GM18511 (cell line): ENCODE measurements at regions not wholly inside any gene's neighbourhood (a gene's known extent, or its start where the extent isn't known, plus 50 kb on each side); places are given as distances from the start of the nearest gene placed in this dataset.
"Not testable (repeated sequence)": the region's sequence is repeated elsewhere in the genome, so short reads cannot be mapped to it uniquely, and the experiment has no call there.

ENCODE experiments used
- ATAC-seq: cut with Tn5 transposase; IDR thresholded peaks from one replicate; pipeline ENCODE4 v1.9.1; 2021; ENCODE audit warnings: mild to moderate bottlenecking, moderate library complexity; ENCODE audit not compliant: unreplicated experiment

DNA sequence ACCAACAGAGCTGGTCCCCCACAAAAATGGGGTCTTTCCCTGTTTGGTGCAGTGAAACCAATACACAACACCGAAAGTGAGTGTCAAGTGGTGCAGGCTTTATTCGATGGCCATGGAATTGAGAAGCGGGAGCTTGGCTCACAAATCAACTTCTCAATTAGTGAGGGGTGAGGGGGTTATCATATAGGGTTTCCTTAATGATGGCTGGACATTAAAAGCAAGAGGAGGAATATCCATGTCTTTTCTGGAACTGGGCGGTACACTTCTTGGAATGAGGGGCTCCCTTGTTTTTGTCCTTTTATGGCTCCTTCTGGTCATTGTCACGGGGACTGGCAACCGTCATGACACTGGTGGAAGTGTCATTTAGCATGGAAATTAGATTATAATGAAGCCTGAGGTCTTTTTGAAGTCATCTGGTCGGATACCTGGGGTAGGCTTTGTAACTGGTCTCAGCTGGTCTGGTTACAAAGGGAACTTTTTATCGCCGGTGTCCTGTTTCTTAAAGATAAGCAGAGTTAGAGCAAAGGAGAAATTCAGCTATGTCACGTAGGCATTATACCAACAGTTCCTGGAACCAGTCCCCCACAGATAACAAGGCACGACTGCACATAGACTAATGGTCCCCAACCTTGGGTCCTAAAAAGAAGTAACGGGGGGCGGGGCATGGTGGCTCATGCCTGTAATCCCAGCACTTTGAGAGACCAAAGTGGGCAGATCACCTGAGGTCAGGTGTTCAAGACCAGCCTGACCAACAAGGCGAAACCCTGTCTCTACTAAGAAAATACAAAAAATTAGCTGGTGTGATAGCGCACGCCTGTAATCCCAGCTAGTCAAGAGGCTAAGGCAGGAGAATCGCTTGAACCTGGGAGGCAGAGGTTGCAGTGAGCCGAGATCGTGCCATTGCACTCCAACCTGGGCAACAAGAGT, 93.5 kb upstream of the NDUFV2 start:
- no peak for ATAC-seq

DNA sequence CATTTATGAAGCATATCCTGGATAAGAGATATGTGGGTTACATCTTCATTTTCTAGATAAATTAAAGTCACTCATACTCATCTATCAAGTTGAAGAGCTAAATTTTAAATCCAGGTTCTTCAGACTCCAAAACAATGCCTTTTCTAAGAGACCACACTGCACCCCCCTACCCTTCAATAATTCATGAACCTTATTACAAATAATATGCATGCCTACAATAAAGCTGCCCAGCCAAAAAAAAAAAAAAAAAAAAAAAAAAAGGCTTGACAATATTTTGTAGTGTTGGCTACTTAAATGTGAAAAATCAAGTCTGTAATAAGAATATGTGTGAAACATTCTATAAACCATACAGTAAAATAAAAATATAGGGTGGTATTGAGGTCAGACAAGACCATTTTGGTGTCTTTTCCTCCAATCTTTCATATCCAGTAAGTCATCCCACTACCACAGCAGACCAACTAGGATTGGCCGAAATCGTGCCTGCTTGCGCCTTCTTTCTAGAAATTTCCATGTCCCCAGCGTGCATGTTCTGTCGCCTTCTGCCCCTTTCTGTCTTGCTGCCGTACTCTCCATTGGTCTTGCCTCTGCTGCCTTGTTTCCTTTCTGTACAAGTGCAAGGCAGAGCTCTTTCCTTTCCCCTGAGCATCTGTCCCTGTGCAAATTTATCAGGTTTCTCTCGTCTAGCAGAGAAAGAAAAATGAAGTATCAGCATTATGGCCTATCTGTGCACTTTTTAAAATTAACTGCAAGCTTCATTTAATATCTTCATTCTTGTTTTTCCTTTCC, 92.6 kb upstream of the NDUFV2 start:
- no peak for ATAC-seq

DNA sequence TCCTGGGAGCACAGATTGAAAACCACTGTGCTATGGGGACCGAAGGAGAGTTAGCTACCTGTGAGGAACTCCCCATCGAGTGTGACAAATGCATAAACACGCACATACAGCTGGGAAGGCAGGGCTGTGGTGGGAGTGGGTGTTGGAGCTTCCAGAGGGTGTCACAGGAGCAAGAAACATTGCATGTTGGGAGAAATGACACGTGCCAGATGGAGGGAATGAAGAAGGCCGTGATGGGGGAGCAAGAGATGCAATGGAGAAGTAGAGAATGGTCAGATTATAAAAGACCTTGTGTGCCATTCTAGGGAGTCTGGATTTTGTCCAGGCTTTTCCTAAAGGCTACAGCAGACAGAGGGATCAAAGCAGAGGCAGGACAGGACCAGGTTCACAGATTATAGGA, 91.1 kb upstream of the NDUFV2 start:
- ATAC-seq, result no peak

DNA sequence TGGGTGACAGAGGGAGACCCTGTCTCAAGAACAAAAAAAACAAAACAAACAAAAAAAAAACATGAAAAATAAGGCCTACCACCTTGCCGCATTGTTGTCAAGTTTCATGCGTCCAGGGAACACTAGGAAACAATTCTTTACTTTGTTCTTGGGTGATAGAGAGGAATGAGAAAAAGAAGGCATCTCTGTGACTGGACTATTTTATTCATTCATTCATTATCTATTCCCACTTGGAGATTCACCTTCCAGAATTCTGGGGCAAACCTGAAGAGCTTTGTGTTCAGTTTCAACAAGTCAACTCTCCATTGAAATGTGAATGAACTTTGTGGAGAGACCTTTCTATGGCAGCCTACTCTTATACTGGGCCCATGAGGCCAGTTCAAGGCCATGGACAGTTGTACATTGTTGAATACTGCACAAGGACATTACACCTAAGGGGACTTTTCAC, 88.5 kb upstream of the NDUFV2 start:
- ATAC-seq, result no peak

DNA sequence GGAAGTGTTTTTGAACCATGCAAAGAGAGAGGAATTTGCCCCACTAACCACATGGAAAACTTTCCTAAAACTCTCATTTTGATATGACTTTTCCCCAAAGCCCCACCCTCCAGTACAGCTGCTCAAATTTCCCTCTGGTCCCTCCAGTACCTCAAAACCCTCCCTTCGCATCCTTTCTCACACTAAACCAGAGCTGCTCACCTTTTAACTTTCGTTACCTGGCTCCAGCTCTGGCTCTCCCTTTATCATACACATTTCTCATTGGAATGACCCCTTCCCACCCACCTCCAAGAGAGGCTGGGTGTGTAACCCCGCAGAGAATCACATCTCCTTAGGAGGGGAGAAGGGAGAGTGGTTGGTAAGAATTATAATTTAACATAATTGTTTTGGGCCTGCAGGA, 86.8 kb upstream of the NDUFV2 start:
- ATAC-seq, result no peak

DNA sequence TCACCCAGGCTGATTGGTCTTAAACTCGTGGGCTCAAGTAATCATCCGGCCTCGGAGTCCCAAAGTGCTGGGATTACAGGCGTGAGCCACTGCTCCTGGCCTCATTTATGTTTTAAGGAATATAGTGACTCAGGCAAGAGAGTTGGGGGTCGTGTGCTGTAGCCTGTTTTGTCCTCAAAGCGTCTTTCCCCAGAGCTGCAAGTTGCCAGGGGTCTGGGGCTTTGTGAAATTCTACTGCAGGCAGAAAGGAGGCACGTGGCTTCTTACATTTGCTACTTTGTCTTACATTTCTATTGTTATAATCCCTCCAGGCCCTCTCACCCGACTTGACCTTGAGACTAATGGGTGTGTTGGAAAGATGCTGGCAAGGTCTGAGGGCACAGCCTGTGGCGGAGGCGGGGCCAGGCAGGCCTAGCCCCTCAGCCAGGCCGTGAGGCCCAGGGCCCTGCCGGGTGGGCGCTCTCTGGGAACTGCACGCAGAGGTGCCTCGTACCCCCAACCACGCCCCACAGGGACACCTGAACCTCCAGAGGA, 85.8 kb upstream of the NDUFV2 start:
- ATAC-seq, result peak; percentile 50

DNA sequence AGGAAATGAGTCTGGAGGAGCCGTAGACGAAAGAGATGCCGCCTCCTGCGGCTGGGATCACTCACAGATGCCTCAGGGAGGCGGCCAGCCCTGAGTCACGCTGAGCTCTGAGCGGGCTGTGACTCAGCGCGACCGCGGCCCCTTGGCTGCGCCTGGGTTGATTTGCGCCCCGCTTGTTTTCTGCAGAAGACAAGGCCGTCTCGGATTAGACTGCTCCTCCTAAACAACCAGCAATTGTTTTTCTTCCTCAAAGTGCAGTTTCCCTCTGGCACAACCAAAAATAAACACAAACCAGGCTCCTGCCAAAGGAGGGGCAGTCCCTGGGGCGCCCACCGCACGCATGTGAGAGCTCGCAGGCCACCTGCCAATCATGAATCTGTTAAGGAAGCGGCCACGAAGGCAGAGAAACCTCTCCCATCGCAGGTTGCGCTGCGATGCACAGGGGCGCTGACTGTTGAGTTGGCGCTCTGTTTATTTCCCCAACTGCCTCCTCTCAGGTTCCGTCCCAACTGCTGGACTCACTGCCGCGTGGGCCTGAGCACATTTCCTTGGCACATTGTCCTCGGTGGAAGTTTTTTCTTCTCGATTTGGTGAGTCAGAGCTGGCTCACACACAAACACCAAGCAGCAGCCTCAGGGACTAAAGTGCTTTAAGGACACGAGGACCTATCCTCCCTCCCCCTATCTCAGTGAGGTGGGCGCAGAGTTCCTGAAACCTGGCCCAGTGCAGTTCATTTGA, 85.2 kb upstream of the NDUFV2 start:
- peak; percentile 93 for ATAC-seq

DNA sequence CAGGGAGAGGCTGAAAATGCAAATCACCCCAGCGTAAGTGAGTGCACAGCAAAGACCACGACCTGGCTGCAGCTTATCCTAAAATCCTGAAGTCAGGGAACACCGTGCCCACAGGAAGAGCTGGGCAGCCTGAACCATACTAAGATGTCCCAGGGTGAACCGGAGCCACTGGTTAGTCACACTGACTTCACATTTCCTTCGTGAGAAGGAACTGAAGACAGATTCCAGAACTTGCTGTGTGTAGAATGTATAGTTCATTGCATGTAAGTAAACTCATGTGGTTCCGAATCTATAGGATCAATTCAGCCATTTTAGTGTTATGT, 84.6 kb upstream of the NDUFV2 start:
- no peak for ATAC-seq

DNA sequence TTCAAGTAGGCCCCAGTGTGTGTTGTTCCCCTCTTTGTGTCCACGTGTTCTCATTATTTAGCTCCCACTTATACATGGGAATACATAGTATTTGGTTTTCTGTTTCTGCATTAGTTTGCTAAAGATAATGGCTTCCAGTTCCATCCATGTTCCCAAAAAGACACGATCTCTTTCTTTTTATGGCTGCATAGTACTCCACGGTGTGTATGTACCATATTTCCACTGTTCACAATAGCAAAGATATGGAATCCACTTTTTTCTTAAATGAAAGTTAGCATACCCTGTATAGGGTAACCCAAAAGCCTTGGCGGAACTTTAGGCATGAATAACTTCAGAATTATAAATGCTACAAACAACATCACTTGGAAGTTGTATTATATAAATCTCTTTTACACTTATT, 83.4 kb upstream of the NDUFV2 start:
- no peak for ATAC-seq

DNA sequence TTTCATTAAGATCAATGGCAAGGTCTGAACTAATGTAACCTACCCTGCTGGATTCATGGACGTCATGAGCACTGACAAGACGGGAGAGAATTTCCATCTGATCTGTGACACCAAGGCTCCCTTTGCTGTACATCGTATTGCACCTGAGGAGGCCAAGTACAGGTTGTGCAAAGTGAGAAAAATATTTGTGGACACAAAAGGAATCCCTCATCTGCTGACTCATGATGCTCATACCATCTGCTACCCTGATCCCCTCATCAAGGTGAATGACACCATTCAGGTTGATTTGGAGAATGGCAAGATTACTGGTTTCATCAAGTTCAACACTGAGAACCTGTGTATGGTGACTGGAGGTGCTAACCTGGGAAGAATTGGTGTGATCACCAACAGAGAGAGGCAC, 82.3 kb upstream of the NDUFV2 start:
- no peak for ATAC-seq

DNA sequence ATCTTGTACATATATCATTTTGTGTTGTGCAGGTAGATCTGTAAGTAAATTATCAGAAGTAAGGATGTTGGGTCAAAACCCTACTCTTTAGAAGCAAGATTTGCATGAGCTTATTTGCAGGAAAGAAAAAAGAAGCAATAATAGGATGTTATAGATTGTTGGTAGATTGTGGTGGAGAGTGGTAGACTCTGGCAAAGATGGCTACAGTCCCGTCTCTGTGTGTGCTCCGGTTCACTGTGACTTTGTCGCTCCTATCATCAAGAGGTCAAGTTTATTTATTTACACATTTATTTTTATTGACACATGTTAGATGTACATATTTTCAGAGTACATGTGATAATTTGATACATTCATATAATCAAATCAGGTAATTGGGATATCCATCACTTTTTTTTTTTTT, 81.0 kb upstream of the NDUFV2 start:
- ATAC-seq, result no peak

DNA sequence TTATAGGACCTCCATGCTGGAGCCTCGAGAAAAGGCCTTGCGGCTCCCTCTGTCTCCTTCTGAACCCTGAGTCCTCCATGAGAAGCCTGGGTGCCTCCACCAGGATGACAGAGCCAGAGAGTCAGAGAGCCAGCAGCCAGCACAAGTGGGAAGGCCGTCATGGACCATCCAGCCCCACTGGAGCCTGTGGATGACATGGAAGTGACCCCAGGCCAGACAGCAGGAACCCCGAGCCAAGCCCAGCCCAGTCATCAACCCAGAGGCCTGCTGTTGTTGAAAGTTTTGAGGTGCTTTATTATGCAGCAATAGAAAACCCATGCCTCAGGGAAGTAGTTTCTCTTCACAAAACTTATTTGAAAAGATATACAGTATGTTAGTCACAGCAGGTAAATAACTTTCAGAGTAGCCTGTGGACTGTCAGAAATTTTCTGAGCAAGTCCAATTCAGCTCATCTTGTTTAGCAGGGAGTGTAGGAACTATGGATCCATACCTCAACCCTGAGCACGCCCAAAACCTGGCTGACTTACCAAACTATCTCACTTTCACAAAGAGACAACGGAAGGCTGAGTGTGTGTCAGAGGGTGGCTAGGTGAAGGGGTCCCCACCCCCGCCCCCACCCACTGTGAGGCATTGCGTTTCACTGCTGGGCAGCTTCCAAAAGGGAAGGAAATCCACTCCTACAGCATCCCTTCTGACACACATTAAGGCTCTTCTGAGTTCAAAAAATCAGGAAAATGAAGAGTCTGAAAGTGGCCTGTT, 79.9 kb upstream of the NDUFV2 start:
- ATAC-seq, result no peak

DNA sequence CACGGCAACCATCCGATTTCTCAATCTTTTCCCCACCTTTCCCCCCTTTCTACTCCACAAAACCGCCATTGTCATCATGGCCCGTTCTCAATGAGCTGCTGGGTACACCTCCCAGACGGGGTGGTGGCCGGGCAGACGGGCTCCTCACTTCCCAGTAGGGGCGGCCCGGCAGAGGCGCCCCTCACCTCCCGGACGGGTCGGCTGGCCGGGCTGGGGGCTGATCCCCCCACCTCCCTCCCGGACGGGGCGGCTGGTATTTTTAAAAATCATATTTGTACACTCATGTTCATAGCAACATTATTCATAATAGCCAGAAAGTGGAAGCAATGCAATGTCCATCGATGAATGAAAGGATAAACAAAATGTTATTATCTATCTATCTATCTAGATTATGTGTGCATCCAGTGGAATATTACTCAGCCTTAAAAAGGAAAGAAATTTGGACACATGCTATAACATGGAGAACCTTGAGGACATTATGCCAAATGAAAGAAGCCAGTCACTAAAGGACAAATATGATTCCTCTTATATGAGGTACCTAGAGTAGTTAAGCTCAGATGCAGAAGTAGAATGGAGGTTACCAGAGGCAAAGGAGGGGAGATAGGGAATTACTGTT, 78.4 kb upstream of the NDUFV2 start:
- not testable (repeated sequence) for ATAC-seq

DNA sequence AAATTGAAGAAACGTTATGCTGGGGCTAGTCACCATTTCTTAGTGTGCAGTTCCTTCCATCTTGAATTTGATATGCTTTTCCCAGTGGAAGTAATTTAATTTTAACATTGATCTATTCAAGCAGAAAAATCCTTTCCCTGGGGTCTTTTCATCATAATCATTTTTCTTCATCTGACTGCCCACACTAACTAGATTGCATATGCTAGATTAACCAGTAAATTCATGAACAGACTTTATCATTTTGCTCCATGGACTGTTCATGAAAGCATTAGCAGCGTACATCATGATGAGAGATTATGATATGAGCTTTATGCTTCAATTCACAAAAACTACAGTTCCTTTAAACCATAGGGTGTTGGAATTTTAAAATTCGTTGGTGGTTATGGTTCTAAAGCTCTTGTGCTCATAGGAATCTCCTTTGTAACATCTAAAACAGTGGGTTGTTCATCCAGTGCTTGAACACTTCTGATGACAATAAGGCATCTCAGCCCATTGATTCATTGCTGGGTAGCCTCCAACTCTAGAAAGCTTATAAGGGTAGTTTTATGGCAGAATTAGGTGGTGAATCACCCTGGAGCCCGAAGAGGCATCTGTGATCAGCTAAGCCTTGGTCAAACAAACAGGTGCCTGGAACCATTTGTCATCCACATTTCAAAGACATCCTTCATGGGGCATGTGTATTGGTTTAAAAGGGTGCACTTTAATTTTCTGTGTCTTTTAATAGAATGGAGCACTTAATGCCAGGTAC, 77.2 kb upstream of the NDUFV2 start:
- no peak for ATAC-seq

DNA sequence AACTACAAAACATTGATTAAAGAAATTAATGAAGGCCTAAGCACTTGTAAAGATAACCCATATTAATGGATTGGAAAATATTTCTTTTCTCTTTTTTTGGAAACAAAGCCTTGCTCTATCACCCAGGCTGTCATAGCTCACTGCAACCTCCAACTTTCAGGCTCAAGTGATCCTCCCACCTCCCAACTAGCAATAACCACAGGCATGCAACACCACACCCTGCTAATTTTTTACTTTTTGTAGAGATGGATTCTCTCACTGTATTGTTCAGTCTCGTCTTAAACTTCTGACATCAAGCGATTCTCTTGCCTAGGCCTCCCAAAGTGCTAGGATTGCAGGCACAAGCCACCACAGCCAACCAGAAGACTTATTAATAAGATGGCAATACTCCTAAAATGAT, 73.4 kb upstream of the NDUFV2 start:
- ATAC-seq, result no peak

DNA sequence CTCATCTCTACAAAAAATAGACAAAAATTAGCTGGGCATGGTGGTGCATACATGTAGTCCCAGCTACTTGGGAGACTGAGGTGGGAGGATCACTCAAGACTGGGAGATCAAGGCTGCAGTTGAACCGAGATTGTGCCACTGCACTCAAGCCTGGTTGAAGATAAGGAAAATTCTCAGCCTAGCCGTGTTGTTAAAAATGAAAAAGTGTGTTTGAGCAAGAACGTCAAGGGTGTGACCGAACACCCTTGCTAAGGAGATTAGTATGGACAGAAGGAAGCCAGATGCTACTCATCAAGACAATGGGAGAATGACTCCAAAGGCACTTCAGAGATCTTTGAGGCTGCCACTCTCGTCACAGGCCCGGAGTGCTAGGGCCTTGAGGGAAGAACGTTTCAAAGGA, 70.0 kb upstream of the NDUFV2 start:
- no peak for ATAC-seq

DNA sequence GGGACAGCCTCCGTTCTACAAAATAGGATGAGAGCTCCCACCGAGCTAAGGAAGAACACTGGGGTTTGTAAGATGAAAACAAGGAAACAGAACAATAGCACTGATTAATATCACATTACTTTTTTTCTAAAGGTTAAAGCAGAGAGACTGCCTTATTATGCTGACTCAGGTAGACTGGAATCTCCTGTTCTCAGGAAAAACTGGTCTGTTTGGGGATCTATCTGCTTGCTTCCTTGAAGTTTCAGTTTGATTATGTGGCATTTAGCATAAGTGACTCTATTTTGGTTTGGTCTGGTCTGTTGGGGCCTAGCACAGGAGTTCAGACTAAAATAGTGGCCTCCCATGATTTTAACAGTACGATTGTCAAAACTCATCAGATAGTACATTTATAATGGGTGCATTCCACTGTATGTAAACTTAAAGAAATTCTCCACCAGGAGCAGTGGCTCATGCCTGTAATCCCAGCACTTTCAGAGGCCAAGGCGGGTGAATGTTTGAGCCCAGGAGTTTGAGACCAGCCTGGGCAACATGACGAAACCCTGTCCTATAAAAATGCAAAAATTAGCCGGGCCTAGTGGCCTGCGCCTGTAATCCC, 64.1 kb upstream of the NDUFV2 start:
- ATAC-seq, result no peak

DNA sequence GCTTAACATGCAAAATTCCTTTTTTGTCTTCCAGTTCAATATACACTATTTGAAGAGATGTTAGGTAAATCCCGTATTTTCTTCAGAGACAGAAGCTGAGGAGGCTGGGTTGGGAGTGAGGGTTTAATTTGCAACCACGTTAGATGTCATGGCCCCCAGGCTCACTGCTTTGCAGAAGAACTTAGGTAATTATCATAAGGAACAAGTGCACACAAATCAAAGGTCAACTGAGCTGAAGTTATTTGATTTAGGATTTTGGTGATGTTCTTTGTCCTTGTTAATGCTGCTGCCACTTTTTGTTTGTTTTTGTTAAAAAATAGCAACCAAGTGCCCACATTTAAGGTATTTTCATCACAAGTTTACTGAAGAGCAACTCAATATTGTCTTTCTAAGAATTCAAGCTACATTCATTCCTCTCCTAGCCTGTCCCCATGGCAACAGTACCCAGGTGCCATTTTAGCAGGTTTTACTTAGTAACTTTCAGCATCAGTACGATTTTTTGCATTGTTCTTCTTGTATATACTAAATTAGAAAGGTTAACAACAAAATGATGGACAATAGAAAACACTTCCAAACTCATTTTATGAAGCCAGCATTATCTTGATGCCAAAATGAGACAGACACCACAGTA, 62.9 kb upstream of the NDUFV2 start:
- ATAC-seq, result no peak
